HCT116 (cell line): ENCODE measurements at regions not wholly inside any gene's neighbourhood (a gene's known extent, or its start where the extent isn't known, plus 50 kb on each side); places are given as distances from the start of the nearest gene placed in this dataset.

Experiments used
- ATAC-seq: fragments of 200-7000 bp; cut with Tn5 transposase; 2 replicates; pipeline ENCODE4 v1.9.1; 2020; ENCODE audit warnings: mild to moderate bottlenecking, moderate library complexity
- BruUV-seq: library from RNA; stranded (reverse); fragments of 400-500 nt; replicated peaks from 2 replicates; lab custom pipeline; 2021; lab: Mats Ljungman, UMichigan
- CTCF ChIA-PET: fragments of 300-600 bp; sonication (Branson Sonifier 250); formaldehyde crosslinking; loops from one replicate; lab custom pipeline; 2021; ENCODE audit warnings: antibody characterized with exemption; lab: Charles Lee
- POLR2A ChIA-PET: fragments of 300-600, 350-600 bp; sonication (Branson Sonifier 250); formaldehyde crosslinking; loops from one replicate; lab custom pipeline; 2021; ENCODE audit warnings: antibody characterized with exemption; lab: Charles Lee
- RAD21 ChIA-PET, 2 experiments: fragments of 300-600 bp; sonication (Branson Sonifier 250); formaldehyde crosslinking; loops; one replicate each; lab custom pipeline; 2023; ENCODE audit warnings: low total read pairs in 2 of 2; ENCODE audit not compliant: uncharacterized antibody in 2 of 2, unreplicated experiment in 2 of 2, low non-redundant PET in 1 of 2; lab: Charles Lee
- DNase-seq: peaks from one replicate; pipeline ENCODE4 v3.0.0-alpha.2; 2010; ENCODE audit warnings: low read depth, low spot score
- H2AFZ ChIP-seq: fragments of 200-600 bp; shearing (Covaris generic), sonication (generic); 2 replicates; pipeline ENCODE4 v1.6.1; 2017; ENCODE audit warnings: low read depth, mixed run types, mixed read lengths, antibody characterized with exemption, low read length; ENCODE audit not compliant: poor library complexity, severe bottlenecking
- H3K27ac ChIP-seq: 2 replicates; pipeline ENCODE4 v1.5.1; 2012; ENCODE audit warnings: low read depth, low read length
- H3K27me3 ChIP-seq: fragments of 200-600 bp; sonication (generic); 2 replicates; pipeline ENCODE4 v1.6.1; 2016; ENCODE audit warnings: mixed run types, low read length, mixed read lengths; ENCODE audit not compliant: insufficient read depth
- H3K36me3 ChIP-seq, 2 experiments: fragments of 200-500 bp in 1 of 2; fragments of 200-600 bp in 1 of 2; sonication (Bioruptor generic) in 1 of 2; sonication (generic) in 1 of 2; 2 replicates each; pipeline versions ENCODE4 v1.5.1 to v1.6.1; 2014 to 2016; ENCODE audit warnings: low read length in 2 of 2, inconsistent platforms in 1 of 2, mixed read lengths in 1 of 2, mixed run types in 1 of 2; ENCODE audit not compliant: insufficient read depth in 2 of 2, control insufficient read depth in 1 of 2
- H3K4me1 ChIP-seq, 2 experiments: fragments of 200-600 bp in 1 of 2; sonication (generic) in 1 of 2; 2 replicates each; pipeline versions ENCODE4 v1.5.1 to v1.6.1; 2012 to 2017; ENCODE audit warnings: low read length in 2 of 2, inconsistent platforms in 1 of 2, mild to moderate bottlenecking in 1 of 2, mixed read lengths in 1 of 2, mixed run types in 1 of 2, moderate library complexity in 1 of 2; ENCODE audit not compliant: insufficient read depth in 2 of 2, control insufficient read depth in 1 of 2
- H3K4me2 ChIP-seq: fragments of 200-600 bp; sonication (generic); 2 replicates; pipeline ENCODE4 v1.6.1; 2017; ENCODE audit warnings: mixed run types, low read length, mixed read lengths
- H3K4me3 ChIP-seq, 2 experiments: fragments of 200-600 bp in 1 of 2; sonication (generic) in 1 of 2; replicated peaks in 1 of 2; 2 replicates each; pipeline ENCODE4 v1.5.1; 2011 to 2016; ENCODE audit warnings: low read length in 2 of 2, control low read depth in 1 of 2, low read depth in 1 of 2, mild to moderate bottlenecking in 1 of 2, mixed read lengths in 1 of 2, mixed run types in 1 of 2
- H3K79me2 ChIP-seq: fragments of 200-600 bp; sonication (generic); 2 replicates; pipeline ENCODE4 v1.6.1; 2017; ENCODE audit warnings: mild to moderate bottlenecking, mixed run types, low read length, moderate library complexity, mixed read lengths; ENCODE audit not compliant: insufficient read depth
- H3K9ac ChIP-seq: fragments of 200-600 bp; sonication (generic); 2 replicates; pipeline ENCODE4 v1.6.1; 2016; ENCODE audit warnings: low read length, mixed read lengths
- H3K9me2 ChIP-seq: fragments of 200-600 bp; sonication (generic), shearing (Covaris generic); 2 replicates; pipeline ENCODE4 v1.6.1; 2017; ENCODE audit warnings: mixed run types, mild to moderate bottlenecking, moderate library complexity; ENCODE audit not compliant: insufficient read depth
- H3K9me3 ChIP-seq, 2 experiments: fragments of 200-500 bp in 1 of 2; fragments of 200-600 bp in 1 of 2; sonication (Bioruptor generic) in 1 of 2; sonication (generic) in 1 of 2; 2 replicates each; pipeline ENCODE4 v1.6.1; 2014 to 2017; ENCODE audit warnings: low read length in 2 of 2, mixed read lengths in 2 of 2, inconsistent platforms in 1 of 2, low read depth in 1 of 2, mild to moderate bottlenecking in 1 of 2, mixed run types in 1 of 2, moderate library complexity in 1 of 2; ENCODE audit not compliant: control insufficient read depth in 1 of 2, insufficient read depth in 1 of 2
- H4K20me1 ChIP-seq: fragments of 200-600 bp; sonication (generic), shearing (Covaris generic); 2 replicates; pipeline ENCODE4 v1.6.1; 2017; ENCODE audit warnings: mixed run types, mild to moderate bottlenecking, moderate library complexity; ENCODE audit not compliant: insufficient read depth
- ATF3 ChIP-seq: IDR thresholded peaks from 2 replicates; pipeline ENCODE4 v1.6.1; 2012
- CBX3 ChIP-seq: IDR thresholded peaks from 2 replicates; pipeline ENCODE4 v1.6.1; 2012; ENCODE audit warnings: low read depth
- CTCF ChIP-seq, 3 experiments: fragments of 200-600 bp in 1 of 3; sonication (generic) in 1 of 3; IDR thresholded peaks in 2 of 3; conservative IDR thresholded peaks in 1 of 3; 2 replicates each; pipeline ENCODE4 v1.5.1; 2012 to 2017; ENCODE audit warnings: low read depth in 2 of 3, low read length in 2 of 3, antibody characterized with exemption in 1 of 3, borderline replicate concordance in 1 of 3, control low read depth in 1 of 3, mild to moderate bottlenecking in 1 of 3, mixed read lengths in 1 of 3, mixed run types in 1 of 3, moderate library complexity in 1 of 3; ENCODE audit not compliant: insufficient read depth in 1 of 3
- EGR1 ChIP-seq: IDR thresholded peaks from 2 replicates; pipeline ENCODE4 v1.6.1; 2012; ENCODE audit warnings: low read depth
- ELF1 ChIP-seq: IDR thresholded peaks from 2 replicates; pipeline ENCODE4 v1.6.1; 2012; ENCODE audit warnings: low read depth, borderline replicate concordance
- EZH2 ChIP-seq: fragments of 200-600 bp; sonication (generic); IDR thresholded peaks from 2 replicates; pipeline ENCODE4 v1.6.1; 2017; ENCODE audit warnings: antibody characterized with exemption, mixed run types
- EZH2phosphoT487 ChIP-seq: fragments of 200-600 bp; IDR thresholded peaks from 2 replicates; pipeline ENCODE4 v1.6.1; 2018; ENCODE audit warnings: antibody characterized with exemption, borderline replicate concordance
- JUND ChIP-seq: IDR thresholded peaks from 2 replicates; pipeline ENCODE4 v1.6.1; 2012
- MAX ChIP-seq: IDR thresholded peaks from 2 replicates; pipeline ENCODE4 v1.6.1; 2012
- POLR2AphosphoS5 ChIP-seq: IDR thresholded peaks from 2 replicates; pipeline ENCODE4 v1.6.1; 2011; ENCODE audit warnings: mild to moderate bottlenecking, low read depth, low read length, moderate library complexity
- RAD21 ChIP-seq: IDR thresholded peaks from 2 replicates; pipeline ENCODE4 v1.6.1; 2012; ENCODE audit warnings: low read depth, mild to moderate bottlenecking
- REST ChIP-seq: IDR thresholded peaks from 2 replicates; pipeline ENCODE4 v1.6.1; 2012; ENCODE audit warnings: low read depth
- SIN3A ChIP-seq: IDR thresholded peaks from 2 replicates; pipeline ENCODE4 v1.6.1; 2012; ENCODE audit warnings: low read depth
- SP1 ChIP-seq: IDR thresholded peaks from 2 replicates; pipeline ENCODE4 v1.6.1; 2012; ENCODE audit warnings: low read depth
- SRF ChIP-seq: IDR thresholded peaks from 2 replicates; pipeline ENCODE4 v1.6.1; 2012; ENCODE audit warnings: low read depth
- TCF7L2 ChIP-seq: IDR thresholded peaks from 2 replicates; pipeline ENCODE4 v1.7.0; 2011; ENCODE audit warnings: borderline replicate concordance, inconsistent platforms; ENCODE audit not compliant: insufficient read depth, insufficient read length; ENCODE audit errors: extremely low read depth
- YY1 ChIP-seq: IDR thresholded peaks from 2 replicates; pipeline ENCODE4 v1.6.1; 2011; ENCODE audit warnings: low read length, low read depth, moderate library complexity, mild to moderate bottlenecking; ENCODE audit not compliant: insufficient replicate concordance; ENCODE audit errors: extremely low read depth
- ZBTB33 ChIP-seq: IDR thresholded peaks from 2 replicates; pipeline ENCODE4 v1.6.1; 2011; ENCODE audit warnings: mild to moderate bottlenecking, low read length, moderate library complexity; ENCODE audit not compliant: insufficient replicate concordance; ENCODE audit errors: extremely low read depth
- ZNF274 ChIP-seq: fragments of 200-500 bp; sonication (Bioruptor generic); IDR thresholded peaks from 2 replicates; pipeline ENCODE4 v1.6.1; 2014; ENCODE audit warnings: mild to moderate bottlenecking, low read depth, low read length, inconsistent platforms
- intact Hi-C: fragments of 100-400 bp; cut with micrococcal nuclease; formaldehyde crosslinking; loops from 2 replicates; pipeline ENCODE4 v1.10.0; 2022

GRCh38 chr7:1355568-1356340 lies 103.5 kb downstream of the MICALL2 start:
- Histone ChIP-seq H3K4me3 (no peak overlapping the region), H3K9me2 (no peaks in the 10 kb centered on the region), H3K9me3 (no peaks in the 10 kb centered on the region), H3K4me1 (peaks cover 8 to 9% of the 10 kb centered on the region in 2 experiments; a peak in 3 of 4 replicates), H3K79me2 (no peaks in the 10 kb centered on the region), H3K36me3 (no peaks in the 10 kb centered on the region), H4K20me1 (no peaks in the 10 kb centered on the region), H3K4me2 (peak overlapping the region; percentile 21; the same call in 1 of the 2 replicates), H3K9ac (no peak overlapping the region), H3K27ac (no peak overlapping the region), H2AFZ (no peak overlapping the region), H3K27me3 (no peaks in the 10 kb centered on the region)
- ATAC-seq: peak; percentile 65
- no peak for DNase-seq
- POLR2A ChIA-PET: no interaction called here
- RAD21 ChIA-PET: no interaction called here
- BruUV-seq: no TSS peak
- TF ChIP-seq CTCF (IDR thresholded peaks at IDR 0.05 in 2 of 3, conservative IDR thresholded peaks at IDR 0.05 in 1 of 3; ENCODE audit: borderline replicate concordance in 1 of 3, insufficient read depth in 1 of 3, low read depth in 2 of 3, low read length in 2 of 3): no peak
- no peak for TF ChIP-seq POLR2AphosphoS5
- TF ChIP-seq SRF: no peak
- TF ChIP-seq SIN3A: no peak
- no peak for TF ChIP-seq JUND
- TF ChIP-seq ZBTB33: no peak
- no peak for TF ChIP-seq MAX
- no peak for TF ChIP-seq ATF3
- TF ChIP-seq REST: no peak
- no peak for TF ChIP-seq EZH2phosphoT487
- TF ChIP-seq ZNF274: no peak
- no peak for TF ChIP-seq EZH2
- TF ChIP-seq CBX3: no peak
- no peak for TF ChIP-seq SP1
- TF ChIP-seq YY1: no peak
- no peak for TF ChIP-seq TCF7L2
- no peak for TF ChIP-seq ELF1
- no peak for TF ChIP-seq EGR1
- no peak for TF ChIP-seq RAD21
- CTCF ChIA-PET: no interaction called here
- intact Hi-C loops: no loop called here
